NB4 (cell line): ENCODE measurements at regions not wholly inside any gene's neighbourhood (a gene's known extent, or its start where the extent isn't known, plus 50 kb on each side); places are given as distances from the start of the nearest gene placed in this dataset.
A peak's percentile ranks its signal among the peaks of the same experiment; 100 is the strongest.

ENCODE experiments used
- DNase-seq: peaks from one replicate; pipeline ENCODE4 v3.0.0; 2010; ENCODE audit warnings: low read depth
- H3K4me3 ChIP-seq: one replicate; pipeline ENCODE4 v1.5.1; 2011; ENCODE audit warnings: mild to moderate bottlenecking, low read depth, low read length, moderate library complexity
- MYC ChIP-seq: IDR thresholded peaks from 2 replicates; pipeline ENCODE4 v1.6.1; 2011; ENCODE audit warnings: low read depth, low read length
- POLR2A ChIP-seq: IDR thresholded peaks from 2 replicates; pipeline ENCODE4 v1.6.1; 2011; ENCODE audit warnings: mild to moderate bottlenecking; ENCODE audit not compliant: insufficient read length; ENCODE audit errors: extremely low read depth
- TF ChIP-seq, protein P1 (sequence below): IDR thresholded peaks from one replicate; pipeline ENCODE4 v1.5.1; 2012; ENCODE audit warnings: low read depth, low read length
- TF ChIP-seq, protein P2 (sequence below): IDR thresholded peaks from 2 replicates; pipeline ENCODE4 v1.6.1; 2011; ENCODE audit warnings: low read depth, low read length

DNA sequence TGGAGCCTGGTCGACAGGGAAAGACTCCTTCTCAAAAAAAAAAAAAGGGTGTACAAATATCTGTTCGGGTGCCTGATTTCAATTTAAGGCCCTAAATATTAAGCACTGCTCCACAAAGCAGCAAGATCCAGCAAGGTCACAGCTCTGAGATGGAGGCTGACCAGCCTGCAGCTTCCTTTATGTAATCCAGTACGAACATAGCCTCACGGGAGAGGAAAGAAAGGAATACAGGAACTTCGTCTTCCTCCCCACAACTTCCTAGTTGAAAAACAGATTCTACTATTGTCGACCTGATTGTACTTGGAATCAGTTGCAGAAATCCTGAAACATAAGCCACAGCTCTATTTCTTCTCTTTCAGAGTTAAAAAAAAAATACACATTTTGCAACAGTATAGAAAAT lies 53.5 kb upstream of the TBC1D9 start:
- TF ChIP-seq, protein P1, sequence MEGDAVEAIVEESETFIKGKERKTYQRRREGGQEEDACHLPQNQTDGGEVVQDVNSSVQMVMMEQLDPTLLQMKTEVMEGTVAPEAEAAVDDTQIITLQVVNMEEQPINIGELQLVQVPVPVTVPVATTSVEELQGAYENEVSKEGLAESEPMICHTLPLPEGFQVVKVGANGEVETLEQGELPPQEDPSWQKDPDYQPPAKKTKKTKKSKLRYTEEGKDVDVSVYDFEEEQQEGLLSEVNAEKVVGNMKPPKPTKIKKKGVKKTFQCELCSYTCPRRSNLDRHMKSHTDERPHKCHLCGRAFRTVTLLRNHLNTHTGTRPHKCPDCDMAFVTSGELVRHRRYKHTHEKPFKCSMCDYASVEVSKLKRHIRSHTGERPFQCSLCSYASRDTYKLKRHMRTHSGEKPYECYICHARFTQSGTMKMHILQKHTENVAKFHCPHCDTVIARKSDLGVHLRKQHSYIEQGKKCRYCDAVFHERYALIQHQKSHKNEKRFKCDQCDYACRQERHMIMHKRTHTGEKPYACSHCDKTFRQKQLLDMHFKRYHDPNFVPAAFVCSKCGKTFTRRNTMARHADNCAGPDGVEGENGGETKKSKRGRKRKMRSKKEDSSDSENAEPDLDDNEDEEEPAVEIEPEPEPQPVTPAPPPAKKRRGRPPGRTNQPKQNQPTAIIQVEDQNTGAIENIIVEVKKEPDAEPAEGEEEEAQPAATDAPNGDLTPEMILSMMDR = no peak
- TF ChIP-seq MYC = no peak
- TF ChIP-seq, protein P2, sequence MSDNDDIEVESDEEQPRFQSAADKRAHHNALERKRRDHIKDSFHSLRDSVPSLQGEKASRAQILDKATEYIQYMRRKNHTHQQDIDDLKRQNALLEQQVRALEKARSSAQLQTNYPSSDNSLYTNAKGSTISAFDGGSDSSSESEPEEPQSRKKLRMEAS = no peak
- TF ChIP-seq POLR2A = no peak
- DNase-seq = no peak
- no peak overlapping the region for H3K4me3 ChIP-seq

DNA sequence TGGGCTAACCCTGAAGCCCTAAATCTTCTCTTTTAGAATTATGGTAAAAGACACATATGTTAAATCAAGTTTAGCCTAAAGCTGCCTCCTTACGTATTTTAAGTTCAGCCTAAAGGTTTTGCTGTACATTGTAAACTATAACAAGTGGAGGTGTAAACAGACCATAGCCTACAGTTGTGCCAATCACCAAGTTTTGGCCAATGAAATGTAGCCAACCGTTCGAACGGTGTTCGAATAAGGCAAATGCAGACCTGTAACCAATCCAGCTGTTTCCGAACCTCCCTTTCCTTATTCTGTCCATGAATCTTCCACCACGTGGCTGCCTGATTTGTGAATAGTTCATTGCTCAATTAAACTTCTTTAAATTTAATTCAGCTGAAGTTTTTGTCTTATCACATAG lies 52.1 kb upstream of the TBC1D9 start:
- TF ChIP-seq MYC (no peak), POLR2A (no peak)
- TF ChIP-seq, protein P2 = no peak
- TF ChIP-seq, protein P1 = no peak
- H3K4me3 ChIP-seq = no peak overlapping the region
- DNase-seq = no peak

DNA sequence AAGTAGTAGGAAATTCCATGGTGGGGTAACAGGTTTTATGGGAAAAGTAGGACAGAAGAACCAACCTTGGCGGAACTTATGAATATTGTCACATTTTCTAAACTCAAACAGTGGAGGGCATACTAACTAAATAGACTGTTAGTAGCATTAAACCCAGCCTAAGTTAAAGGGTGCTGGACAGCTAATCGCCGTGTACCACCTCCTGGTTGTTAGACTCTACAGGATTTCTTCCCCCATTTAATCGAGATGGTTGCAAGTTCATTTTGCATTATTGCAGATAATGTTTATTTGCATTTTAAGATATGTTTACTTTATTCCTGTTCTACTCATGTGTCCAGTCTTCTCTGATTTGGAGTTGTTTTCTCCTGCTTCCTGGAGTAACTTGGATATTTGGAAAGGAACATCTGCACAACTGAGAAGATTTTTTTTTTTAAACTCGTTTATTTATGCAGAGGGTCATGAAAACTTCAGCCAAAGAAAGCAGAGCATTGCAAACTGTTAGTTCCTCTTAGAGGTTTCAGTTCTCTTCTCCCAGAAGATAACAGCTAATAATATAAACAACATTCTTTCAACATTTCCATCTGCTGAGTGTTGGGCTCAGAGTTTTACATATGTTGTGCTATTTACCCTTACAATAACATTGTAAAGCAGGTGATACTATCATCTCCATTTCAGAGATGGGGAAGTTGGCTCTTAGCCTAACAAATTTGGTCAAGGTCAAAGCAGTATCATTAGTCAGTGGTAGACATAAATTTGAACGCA lies 51.5 kb upstream of the TBC1D9 start:
- peak; percentile 2 for DNase-seq
- no peak overlapping the region for H3K4me3 ChIP-seq
- TF ChIP-seq POLR2A = no peak
- TF ChIP-seq, protein P2 = no peak
- TF ChIP-seq MYC = no peak
- TF ChIP-seq, protein P1 = no peak

DNA sequence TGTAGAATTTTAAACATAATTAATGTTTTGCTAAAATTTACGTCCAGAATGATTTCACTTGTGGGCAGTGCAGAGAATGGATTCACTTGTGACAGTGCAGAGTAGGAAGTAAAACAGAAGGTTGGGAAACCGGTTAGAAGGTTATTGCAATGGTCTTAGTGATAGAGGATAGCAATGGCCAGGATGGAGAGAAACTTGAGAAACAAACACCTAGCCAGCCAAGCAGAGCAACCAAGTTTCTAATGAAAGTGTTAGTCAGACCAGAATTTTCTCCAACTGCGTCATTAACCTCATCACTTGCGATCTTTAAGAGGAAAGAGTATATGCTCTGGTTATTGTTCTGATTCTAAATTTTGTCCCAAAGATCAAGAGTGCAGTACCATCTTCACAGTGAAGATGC lies 50.0 kb upstream of the TBC1D9 start:
- no peak overlapping the region for H3K4me3 ChIP-seq
- no peak for DNase-seq
- TF ChIP-seq, protein P1 = no peak
- TF ChIP-seq, protein P2 = no peak
- TF ChIP-seq MYC (no peak), POLR2A (no peak)
